GM21786 (cell line): ENCODE measurements at regions not wholly inside any gene's neighbourhood (a gene's known extent, or its start where the extent isn't known, plus 50 kb on each side); places are given as distances from the start of the nearest gene placed in this dataset.
A peak's percentile ranks its signal among the peaks of the same experiment; 100 is the strongest.
"Not testable (repeated sequence)": the region's sequence is repeated elsewhere in the genome, so short reads cannot be mapped to it uniquely, and the experiment has no call there.

Experiments
- ATAC-seq: cut with Tn5 transposase; IDR thresholded peaks from one replicate; pipeline ENCODE4 v1.9.1; 2021; ENCODE audit not compliant: unreplicated experiment

DNA sequence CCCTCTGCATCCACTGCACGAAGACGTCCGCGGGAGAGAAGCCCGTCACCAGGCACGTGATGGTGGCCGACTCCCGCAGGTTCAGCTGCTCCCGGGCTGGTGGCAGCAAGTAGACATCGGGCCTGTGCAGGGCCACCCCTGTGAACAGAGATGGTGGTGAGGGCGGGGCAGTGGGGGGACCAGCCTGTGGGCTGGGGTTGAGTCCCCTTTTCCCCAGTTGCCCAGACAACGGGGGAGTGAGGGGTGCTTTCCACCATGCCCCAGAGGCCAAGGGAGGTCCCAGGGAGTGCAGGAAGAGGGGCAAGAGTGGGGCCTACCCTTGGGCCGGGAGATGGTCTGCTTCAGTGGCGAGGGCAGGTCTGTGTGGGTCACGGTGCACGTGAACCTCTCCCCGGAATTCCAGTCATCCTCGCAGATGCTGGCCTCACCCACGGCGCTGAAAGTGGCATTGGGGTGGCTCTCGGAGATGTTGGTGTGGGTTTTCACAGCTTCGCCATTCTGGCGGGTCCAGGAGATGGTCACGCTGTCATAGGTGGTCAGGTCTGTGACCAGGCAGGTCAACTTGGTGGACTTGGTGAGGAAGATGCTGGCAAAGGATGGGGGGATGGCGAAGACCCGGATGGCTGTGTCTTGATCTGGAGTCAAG is 328.3 kb downstream of the TMEM121 start:
- ATAC-seq, result no peak

DNA sequence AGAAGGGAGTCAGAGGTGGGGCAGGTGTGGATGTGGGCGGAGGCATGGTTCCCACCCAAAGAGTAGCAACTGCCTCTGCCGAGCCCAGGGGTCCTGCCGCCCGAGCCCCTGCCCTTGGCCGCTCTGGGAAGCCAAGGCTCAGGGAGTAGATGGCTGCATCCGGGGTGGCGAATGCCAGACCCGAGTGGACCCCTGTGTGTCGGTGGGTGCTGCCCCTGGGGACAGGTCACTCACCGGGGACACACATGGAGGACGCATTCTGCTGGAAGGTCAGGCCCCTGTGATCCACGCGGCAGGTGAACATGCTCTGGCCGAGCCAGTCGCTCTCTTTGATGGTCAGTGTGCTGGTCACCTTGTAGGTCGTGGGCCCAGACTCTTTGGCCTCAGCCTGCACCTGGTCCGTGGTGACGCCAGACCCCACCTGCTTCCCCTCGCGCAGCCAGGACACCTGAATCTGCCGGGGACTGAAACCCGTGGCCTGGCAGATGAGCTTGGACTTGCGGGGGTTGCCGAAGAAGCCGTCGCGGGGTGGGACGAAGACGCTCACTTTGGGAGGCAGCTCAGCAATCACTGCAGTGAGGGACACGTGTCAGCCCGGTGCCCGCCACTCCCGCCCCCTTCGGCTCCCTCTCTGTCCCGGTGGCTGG is 329.0 kb downstream of the TMEM121 start:
- ATAC-seq, result no peak

DNA sequence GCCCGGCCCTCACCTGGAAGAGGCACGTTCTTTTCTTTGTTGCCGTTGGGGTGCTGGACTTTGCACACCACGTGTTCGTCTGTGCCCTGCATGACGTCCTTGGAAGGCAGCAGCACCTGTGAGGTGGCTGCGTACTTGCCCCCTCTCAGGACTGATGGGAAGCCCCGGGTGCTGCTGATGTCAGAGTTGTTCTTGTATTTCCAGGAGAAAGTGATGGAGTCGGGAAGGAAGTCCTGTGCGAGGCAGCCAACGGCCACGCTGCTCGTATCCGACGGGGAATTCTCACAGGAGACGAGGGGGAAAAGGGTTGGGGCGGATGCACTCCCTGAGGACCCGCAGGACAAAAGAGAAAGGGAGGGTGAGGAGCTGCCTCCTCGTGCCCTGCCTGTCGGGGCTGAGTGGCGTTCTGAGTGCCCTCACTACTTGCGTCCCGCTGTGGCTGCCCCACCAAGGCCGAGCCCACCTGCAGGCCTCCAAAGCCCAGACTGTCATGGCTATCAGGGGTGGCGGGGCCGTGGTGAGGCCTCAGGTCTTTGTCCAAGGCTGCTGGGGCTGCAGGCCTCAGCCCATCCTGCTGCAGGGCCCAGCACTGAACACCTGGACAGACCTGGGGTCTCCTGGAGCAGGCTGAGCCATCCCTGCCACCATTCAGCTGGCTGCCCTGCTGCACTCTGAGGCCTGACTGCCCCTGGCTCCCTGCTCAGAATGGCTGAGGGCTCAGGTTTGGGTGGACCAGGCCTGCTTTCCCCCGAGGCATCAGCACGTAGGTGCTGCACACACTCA is 329.7 kb downstream of the TMEM121 start:
- no peak for ATAC-seq

DNA sequence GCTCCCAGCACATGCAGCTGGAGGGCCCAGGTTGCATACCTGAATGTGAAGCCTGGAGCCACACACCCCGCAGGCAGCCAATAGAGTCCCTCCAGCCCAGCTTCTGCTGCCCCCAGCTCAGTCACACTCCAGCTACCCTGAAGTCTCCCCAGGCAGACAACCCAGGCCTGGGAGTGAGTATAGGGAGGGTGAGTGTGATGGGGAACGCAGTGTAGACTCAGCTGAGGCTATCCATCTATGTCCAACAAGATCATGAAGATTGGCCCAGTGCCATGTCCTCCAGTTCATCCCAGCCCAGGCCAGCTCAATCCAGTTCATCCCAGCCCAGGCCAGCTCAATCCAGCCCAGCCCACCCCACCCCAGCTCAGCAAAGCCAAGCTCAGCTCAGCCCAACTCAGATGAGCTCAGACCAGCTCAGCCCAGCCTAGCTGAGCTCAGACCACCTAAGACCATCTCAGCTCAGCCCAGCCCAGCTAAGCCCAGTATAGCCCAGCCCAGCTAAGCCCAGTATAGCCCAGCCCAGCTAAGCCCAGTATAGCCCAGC is 330.4 kb downstream of the TMEM121 start:
- no peak for ATAC-seq

DNA sequence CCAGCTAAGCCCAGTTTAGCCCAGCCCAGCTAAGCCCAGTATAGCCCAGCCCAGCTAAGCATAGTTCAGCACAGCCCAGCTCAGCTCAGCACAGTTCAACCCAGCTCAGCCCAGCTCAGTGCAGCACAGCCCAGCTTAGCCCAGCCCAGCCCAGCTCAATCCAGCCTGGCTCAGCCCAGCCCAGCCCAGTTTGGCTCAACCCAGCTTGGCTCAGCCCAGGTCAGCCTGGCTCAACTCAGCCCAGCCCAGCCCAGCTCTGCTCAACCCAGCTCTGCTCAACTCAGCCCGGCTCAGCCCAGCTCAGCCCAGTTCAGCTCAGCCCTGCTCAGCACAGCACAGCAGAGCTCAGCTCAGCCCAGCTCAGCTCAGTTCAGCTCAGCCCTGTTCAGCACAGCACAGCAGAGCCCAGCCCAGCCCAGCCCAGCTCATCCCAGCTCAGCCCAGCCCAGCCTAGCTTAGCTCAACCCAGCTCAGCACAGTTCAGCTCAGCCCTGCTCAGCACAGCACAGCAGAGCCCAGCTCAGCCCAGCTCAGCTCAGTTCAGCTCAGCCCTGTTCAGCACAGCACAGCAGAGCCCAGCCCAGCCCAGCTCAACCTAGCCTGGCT is 330.9 kb downstream of the TMEM121 start:
- no peak for ATAC-seq

DNA sequence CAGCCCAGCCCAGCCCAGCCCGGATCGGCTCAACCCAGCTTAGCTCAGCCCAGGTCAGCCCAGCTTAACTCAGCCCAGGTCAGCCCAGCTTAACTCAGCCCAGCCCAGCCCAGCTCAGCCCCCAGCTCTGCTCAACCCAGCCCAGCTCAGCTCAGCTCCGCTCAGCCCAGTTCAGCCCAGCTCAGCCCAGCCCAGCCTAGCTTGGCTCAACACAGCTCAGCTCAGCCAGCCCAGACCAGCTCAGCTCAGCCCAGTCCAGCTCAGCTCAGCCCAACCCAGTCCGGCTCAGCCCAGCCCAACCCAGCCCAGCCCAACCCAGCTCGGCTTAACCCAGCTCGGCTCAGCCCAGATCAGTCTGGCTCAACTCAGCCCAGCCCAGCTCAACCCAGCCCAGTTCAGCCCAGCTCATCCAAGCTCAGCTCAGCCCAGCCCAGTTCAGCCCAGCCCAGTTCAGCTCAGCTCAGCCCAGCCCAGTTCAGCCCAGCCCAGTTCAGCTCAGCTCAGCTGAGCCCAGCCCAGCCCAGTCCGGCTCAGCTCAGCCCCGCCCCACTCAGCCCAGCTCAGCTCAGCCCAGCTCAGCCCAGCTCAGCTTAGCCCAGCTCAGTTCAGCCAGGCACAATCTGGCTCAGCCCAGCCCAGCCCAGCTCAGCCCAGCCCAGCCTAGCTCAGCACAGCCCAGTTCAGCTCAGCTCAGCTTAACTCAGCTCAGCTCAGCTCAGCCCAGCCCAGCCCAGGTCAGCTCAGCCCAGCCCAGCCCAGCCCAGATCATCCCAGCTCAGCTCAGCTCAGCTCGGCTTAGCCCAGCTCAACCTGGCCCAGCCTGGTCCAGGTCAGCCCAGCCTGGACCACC is 331.7 kb downstream of the TMEM121 start:
- no peak for ATAC-seq

DNA sequence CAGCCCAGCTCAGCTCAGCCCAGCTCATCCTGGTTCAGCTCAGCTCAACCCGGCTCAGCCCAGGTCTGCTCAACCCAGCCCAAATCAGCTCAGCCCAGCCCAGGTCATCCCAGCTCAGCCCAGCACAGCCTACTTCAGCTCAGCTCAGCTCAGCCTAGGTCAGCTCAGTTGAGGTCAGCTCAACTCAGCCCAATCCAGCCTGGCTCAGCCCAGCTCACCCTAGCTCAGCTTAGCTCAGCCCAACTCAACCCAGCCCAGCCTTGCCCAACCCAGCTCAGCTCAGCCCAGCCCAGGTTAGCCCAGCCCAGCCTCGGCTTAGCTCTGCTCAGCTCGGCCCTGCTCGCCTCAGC is 332.3 kb downstream of the TMEM121 start:
- no peak for ATAC-seq

DNA sequence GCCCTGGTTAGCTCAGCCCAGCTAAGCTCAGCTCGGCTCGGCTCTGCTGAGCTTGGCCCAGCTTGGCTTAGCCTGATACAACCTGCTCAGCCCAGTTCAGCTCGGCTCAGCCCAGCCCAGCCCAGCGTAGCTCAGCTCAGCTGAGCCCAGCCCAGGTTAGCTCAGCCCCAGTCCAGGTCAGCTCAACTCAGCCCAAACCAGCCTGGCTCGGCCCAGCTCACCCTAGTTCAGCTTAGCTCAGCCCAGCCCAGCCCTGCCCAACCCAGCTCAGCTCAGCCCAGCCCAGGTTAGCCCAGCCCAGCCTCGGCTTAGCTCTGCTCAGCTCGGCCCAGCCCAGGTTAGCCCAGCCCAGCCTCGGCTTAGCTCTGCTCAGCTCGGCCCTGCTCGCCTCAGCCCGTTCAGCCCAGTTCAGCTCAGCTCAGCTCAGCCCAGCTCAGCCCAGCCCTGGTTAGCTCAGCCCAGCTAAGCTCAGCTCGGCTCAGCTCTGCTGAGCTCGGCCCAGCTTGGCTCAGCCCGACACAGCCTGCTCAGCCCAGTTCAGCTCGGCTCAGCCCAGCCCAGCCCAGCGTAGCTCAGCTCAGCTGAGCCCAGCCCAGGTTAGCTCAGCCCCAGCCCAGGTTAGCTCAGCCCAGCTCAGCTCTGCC is 332.8 kb downstream of the TMEM121 start:
- ATAC-seq, result not testable (repeated sequence)

DNA sequence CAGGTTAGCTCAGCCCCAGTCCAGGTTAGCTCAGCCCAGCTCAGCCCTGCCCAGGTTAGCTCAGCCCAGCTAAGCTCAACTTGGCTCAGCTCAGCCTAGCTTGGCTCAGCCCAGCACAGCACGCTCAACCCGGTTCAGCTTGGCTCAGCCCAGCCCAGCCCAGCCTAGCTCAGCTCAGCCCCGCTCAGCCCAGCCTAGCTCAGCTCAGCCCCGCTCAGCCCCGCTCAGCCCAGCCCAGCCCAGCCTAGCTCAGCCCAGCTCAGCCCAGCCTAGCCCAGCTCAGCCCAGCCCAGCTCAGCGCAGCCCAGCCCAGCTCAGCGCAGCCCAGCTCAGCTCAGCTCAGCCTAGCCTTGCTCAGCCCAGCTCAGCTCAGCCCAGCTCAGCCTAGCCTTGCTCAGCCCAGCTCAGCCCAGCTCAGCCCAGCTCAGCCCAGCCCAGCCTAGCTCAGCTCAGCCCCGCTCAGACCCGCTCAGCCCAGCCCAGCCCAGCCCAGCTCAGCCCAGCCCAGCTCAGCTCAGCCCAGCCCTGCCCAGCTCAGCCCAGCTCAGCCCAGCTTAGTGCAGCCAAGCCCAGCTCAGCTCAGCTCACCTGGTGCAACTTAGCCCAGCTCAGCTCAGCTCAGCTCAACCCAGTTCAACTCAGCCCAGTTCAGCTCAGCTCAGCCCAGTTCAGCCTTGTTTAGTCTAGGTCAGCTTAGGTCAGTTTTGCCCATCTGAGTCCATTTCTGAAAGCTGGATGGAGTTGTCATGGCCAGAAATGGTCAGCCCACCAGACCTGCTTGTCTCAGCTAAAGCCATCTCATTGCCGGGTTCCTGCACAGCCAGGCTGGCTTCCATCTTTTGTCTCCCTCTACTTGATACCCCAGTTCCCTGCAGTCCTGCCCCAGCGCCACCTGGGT is 333.6 kb downstream of the TMEM121 start:
- ATAC-seq, result no peak

DNA sequence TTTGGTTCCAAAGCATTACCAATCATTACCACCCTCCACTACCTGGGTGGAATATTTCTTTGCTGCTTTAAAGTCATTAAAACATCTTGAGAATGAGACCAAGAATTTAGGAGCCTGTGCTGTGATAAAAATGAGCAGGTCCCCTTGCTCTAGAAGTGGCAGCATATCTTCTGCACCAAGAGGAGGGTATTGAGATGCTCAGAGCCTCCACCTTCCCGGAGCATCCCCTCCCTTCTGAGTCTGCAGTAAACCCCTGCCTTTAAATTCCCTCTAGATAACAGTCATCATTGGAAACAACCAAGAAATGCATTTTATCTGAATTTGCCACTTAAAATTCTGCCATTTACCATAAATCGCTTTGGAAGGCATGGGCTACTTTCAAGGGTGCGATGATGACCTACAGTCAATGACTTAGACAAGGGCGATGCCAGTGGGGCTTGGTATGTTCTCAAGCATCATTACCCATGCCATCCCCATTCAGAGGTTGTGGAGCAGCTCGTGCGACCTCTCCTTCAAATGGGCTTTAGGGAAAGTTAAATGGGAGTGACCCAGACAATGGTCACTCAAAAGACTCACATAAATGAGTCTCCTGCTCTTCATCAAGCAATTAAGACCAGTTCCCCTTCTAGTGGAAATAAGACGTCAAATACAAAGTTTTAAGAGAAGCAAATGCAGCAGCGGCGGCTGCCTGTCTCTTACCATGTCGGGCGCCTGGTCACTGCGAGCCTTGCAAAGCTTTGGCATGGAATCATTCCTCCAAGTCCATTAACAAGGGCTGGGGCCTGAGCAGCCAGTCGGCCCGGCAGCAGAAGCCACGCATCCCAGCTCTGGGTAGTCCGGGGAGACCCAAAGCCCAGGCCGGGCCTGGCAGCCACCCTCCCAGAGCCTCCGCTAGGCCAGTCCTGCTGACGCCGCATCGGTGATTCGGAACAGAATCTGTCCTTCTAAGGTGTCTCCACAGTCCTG is 334.5 kb downstream of the TMEM121 start:
- ATAC-seq, result no peak

DNA sequence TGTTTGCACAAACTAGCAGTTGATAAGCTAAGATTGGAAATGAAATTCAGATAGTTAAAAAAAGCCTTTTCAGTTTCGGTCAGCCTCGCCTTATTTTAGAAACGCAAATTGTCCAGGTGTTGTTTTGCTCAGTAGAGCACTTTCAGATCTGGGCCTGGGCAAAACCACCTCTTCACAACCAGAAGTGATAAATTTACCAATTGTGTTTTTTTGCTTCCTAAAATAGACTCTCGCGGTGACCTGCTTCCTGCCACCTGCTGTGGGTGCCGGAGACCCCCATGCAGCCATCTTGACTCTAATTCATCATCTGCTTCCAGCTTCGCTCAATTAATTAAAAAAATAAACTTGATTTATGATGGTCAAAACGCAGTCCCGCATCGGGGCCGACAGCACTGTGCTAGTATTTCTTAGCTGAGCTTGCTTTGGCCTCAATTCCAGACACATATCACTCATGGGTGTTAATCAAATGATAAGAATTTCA is 335.6 kb downstream of the TMEM121 start:
- ATAC-seq, result peak; percentile 75

DNA sequence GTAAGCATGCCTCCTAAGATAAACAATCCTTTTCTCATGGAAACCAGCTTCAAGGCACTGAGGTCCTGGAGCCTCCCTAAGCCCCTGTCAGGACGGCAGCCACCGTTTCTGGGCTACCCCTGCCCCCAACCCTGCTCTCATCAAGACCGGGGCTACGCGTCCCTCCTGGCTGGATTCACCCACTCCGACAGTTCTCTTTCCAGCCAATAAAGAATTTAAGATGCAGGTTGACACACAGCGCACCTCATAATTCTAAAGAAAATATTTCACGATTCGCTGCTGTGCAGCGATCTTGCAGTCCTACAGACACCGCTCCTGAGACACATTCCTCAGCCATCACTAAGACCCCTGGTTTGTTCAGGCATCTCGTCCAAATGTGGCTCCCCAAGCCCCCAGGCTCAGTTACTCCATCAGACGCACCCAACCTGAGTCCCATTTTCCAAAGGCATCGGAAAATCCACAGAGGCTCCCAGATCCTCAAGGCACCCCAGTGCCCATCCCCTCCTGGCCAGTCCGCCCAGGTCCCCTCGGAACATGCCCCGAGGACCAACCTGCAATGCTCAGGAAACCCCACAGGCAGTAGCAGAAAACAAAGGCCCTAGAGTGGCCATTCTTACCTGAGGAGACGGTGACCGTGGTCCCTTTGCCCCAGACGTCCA is 336.3 kb downstream of the TMEM121 start:
- ATAC-seq, result no peak

DNA sequence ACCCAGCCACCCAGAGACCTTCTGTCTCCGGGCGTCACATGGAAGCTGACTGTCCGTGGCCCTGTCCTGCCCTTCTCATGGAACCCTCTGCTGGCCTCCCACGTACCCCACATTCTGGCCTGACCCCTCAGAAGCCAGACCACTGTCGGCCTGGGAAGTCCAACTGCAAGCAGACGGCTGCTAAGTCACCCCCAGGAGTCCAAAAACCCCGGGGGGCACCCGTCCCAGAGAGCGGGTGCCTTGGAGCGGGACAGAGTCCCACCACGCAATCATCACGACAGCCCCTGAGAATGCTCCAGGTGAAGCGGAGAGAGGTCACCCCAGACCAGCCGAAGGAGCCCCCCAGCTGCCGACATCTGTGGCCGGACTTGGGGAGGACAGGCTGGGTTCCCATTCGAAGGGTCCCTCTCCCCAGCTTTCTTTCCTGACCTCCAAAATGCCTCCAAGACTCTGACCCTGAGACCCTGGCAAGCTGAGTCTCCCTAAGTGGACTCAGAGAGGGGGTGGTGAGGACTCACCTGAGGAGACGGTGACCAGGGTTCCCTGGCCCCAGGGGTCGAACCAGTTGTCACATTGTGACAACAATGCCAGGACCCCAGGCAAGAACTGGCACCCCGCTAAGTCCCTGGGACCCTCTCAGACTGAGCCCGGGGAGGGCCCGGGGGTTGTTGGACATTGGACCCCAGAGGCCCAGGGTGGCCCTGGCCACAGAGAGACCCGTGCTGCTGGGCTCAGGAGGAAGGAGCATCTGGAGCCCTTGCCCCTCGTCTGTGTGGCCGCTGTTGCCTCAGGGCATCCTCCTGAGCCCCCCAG is 337.1 kb downstream of the TMEM121 start:
- no peak for ATAC-seq

DNA sequence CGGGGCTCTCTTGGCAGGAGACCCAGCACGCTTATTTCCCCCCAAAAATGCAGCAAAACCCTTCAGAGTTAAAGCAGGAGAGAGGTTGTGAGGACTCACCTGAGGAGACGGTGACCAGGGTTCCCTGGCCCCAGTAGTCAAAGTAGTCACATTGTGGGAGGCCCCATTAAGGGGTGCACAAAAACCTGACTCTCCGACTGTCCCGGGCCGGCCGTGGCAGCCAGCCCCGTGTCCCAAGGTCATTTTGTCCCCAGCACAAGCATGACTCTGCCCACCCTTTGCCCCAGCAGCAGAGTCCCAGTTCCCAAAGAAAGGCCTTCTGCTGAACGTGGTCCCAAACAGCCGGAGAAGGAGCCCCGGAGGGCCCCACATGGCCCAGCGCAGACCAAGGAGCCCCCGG is 337.7 kb downstream of the TMEM121 start:
- no peak for ATAC-seq

DNA sequence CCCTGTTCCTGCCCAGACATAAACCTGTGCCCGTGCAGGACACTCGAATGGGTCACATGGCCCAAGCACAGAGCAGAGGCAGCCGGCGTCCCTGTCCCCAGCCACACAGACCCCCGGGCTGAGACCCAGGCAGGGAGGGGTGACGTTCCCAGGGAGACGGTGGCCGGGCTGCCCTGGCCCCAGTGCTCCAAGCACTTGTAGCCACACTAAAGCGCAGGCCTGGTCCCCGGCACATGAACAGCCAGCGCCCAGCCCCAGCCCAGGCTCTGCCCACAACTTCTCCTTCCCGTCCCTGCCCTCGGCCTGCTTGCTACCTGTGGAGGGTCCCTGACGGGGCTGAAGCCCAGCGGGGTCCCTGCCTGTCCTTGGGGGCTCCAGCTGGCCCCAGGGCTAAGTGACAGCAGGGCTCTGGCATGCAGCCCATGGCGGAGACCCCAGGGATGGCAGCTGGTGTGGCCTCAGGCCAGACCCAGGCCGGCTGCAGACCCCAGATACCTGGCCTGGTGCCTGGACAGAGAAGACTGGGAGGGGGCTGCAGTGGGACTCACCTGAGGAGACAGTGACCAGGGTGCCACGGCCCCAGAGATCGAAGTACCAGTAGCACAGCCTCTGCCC is 338.4 kb downstream of the TMEM121 start:
- ATAC-seq, result no peak

DNA sequence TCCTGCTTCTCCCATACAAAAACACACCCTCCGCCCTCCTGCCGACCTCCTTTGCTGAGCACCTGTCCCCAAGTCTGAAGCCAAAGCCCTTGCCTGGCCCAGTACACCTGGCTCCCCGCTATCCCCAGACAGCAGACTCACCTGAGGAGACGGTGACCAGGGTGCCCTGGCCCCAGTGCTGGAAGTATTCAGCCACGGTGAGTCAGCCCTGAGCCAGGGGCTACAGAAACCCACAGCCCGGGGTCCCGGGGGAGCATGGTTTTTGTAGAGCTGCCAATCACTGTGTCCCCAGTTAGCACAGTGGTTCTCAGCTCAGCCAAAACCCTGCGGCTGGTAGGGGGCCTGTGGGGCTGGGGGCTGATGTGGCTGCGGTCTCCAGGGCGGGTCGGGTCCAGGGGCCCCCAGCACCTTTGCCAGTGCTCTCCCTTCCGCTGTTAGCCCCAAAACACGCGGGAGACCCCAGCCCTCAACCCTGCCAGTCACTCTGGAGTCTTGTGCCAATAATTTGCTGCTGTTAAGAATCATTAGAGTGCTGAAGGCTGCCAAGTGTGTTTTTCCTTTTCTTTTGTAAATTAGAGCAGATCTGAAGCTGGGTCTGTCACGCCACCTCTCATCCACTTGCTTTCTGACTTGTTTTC is 339.0 kb downstream of the TMEM121 start:
- no peak for ATAC-seq
